ENCODE measurements at regions not wholly inside any gene's neighbourhood (a gene's known extent, or its start where the extent isn't known, plus 50 kb on each side); places are given as distances from the start of the nearest gene placed in this dataset.

DNA sequence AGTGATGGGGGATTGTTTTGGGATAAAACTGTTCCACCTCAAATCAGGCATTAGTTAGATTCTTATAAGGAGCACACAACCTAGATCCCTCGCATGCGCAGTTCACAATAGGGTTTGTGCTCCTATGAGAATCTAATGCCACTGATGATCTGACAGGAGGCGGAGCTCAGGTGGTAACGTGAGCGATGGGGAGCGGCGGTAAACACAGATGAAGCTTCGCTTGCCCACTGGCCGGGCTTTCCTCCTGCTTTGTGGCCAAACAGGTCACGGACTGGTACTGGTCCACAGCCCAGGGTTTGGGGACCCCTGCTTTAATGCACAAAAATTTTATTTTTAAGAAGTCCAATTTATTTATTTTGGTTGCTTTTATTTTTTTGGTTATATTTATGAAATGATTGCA lies 238.8 kb downstream of the AACS start:
- TF ChIP-seq ELF4 (CRISPR knock-in tag; IDR thresholded peaks at IDR 0.05; ENCODE audit: low read depth) (no peak), TEAD1 (CRISPR knock-in tag; IDR thresholded peaks at IDR 0.05) (no peak), ZNF396 (CRISPR knock-in tag; IDR thresholded peaks at IDR 0.05; ENCODE audit: borderline replicate concordance) (no peak), ZNF416 (CRISPR knock-in tag; IDR thresholded peaks at IDR 0.05) (no peak), SP1 (CRISPR knock-in tag; conservative IDR thresholded peaks at IDR 0.05) (no peak), ZBTB21 (CRISPR knock-in tag; IDR thresholded peaks at IDR 0.05; ENCODE audit: borderline replicate concordance) (no peak)
- TF ChIP-seq, protein P1, sequence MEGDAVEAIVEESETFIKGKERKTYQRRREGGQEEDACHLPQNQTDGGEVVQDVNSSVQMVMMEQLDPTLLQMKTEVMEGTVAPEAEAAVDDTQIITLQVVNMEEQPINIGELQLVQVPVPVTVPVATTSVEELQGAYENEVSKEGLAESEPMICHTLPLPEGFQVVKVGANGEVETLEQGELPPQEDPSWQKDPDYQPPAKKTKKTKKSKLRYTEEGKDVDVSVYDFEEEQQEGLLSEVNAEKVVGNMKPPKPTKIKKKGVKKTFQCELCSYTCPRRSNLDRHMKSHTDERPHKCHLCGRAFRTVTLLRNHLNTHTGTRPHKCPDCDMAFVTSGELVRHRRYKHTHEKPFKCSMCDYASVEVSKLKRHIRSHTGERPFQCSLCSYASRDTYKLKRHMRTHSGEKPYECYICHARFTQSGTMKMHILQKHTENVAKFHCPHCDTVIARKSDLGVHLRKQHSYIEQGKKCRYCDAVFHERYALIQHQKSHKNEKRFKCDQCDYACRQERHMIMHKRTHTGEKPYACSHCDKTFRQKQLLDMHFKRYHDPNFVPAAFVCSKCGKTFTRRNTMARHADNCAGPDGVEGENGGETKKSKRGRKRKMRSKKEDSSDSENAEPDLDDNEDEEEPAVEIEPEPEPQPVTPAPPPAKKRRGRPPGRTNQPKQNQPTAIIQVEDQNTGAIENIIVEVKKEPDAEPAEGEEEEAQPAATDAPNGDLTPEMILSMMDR (IDR thresholded peaks at IDR 0.05), result no peak
- TF ChIP-seq, protein P2, sequence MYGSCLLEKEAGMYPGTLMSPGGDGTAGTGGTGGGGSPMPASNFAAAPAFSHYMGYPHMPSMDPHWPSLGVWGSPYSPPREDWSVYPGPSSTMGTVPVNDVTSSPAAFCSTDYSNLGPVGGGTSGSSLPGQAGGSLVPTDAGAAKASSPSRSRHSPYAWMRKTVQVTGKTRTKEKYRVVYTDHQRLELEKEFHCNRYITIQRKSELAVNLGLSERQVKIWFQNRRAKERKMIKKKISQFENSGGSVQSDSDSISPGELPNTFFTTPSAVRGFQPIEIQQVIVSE (CRISPR knock-in tag; IDR thresholded peaks at IDR 0.05; ENCODE audit: borderline replicate concordance), result no peak
- TF ChIP-seq, protein P3, sequence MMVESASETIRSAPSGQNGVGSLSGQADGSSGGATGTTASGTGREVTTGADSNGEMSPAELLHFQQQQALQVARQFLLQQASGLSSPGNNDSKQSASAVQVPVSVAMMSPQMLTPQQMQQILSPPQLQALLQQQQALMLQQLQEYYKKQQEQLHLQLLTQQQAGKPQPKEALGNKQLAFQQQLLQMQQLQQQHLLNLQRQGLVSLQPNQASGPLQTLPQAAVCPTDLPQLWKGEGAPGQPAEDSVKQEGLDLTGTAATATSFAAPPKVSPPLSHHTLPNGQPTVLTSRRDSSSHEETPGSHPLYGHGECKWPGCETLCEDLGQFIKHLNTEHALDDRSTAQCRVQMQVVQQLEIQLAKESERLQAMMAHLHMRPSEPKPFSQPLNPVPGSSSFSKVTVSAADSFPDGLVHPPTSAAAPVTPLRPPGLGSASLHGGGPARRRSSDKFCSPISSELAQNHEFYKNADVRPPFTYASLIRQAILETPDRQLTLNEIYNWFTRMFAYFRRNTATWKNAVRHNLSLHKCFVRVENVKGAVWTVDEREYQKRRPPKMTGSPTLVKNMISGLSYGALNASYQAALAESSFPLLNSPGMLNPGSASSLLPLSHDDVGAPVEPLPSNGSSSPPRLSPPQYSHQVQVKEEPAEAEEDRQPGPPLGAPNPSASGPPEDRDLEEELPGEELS (CRISPR knock-in tag; IDR thresholded peaks at IDR 0.05), result no peak
- TF ChIP-seq, protein P4, sequence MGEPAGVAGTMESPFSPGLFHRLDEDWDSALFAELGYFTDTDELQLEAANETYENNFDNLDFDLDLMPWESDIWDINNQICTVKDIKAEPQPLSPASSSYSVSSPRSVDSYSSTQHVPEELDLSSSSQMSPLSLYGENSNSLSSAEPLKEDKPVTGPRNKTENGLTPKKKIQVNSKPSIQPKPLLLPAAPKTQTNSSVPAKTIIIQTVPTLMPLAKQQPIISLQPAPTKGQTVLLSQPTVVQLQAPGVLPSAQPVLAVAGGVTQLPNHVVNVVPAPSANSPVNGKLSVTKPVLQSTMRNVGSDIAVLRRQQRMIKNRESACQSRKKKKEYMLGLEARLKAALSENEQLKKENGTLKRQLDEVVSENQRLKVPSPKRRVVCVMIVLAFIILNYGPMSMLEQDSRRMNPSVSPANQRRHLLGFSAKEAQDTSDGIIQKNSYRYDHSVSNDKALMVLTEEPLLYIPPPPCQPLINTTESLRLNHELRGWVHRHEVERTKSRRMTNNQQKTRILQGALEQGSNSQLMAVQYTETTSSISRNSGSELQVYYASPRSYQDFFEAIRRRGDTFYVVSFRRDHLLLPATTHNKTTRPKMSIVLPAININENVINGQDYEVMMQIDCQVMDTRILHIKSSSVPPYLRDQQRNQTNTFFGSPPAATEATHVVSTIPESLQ (CRISPR knock-in tag; IDR thresholded peaks at IDR 0.05), result no peak
- TF ChIP-seq, protein P5, sequence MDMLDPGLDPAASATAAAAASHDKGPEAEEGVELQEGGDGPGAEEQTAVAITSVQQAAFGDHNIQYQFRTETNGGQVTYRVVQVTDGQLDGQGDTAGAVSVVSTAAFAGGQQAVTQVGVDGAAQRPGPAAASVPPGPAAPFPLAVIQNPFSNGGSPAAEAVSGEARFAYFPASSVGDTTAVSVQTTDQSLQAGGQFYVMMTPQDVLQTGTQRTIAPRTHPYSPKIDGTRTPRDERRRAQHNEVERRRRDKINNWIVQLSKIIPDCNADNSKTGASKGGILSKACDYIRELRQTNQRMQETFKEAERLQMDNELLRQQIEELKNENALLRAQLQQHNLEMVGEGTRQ (CRISPR knock-in tag; IDR thresholded peaks at IDR 0.05), result no peak
